Right atrium auricular region (tissue), 2 donors: ENCODE measurements at regions not wholly inside any gene's neighbourhood (a gene's known extent, or its start where the extent isn't known, plus 50 kb on each side); places are given as distances from the start of the nearest gene placed in this dataset.
"Not testable (repeated sequence)": the region's sequence is repeated elsewhere in the genome, so short reads cannot be mapped to it uniquely, and the experiment has no call there.

Experiments used
- DNase-seq: peaks from one replicate; pipeline ENCODE4 v3.0.0-alpha.2; 2019; ENCODE audit warnings: low spot score
- H3K27ac ChIP-seq, 2 donors: fragments of 200-600 bp; sonication (generic); 1 replicate in 1 of 2; 2 replicates in 1 of 2; pipeline ENCODE4 v1.5.1; 2016 to 2019
- H3K27me3 ChIP-seq, 2 donors: fragments of 200-600 bp; sonication (generic); one replicate each; pipeline versions ENCODE4 v1.5.1 to v1.6.0; 2017 to 2019
- H3K36me3 ChIP-seq: fragments of 200-600 bp; sonication (generic); one replicate; pipeline ENCODE4 v1.5.1; 2016
- H3K4me1 ChIP-seq, 2 donors: fragments of 200-600 bp; sonication (generic); one replicate each; pipeline versions ENCODE4 v1.5.1 to v1.6.0; 2017 to 2019
- H3K4me3 ChIP-seq, 2 donors: fragments of 200-600 bp; sonication (generic); 1 replicate in 1 of 2; 2 replicates in 1 of 2; pipeline ENCODE4 v1.5.1; 2017 to 2019; ENCODE audit warnings: mild to moderate bottlenecking in 1 of 2, moderate library complexity in 1 of 2
- H3K9me3 ChIP-seq, 2 donors: fragments of 200-600 bp; sonication (generic); one replicate each; pipeline ENCODE4 v1.5.1; 2019
- TF ChIP-seq, protein P1 (sequence below), 2 donors: fragments of 200-600 bp; sonication (generic); IDR thresholded peaks; one replicate each; pipeline ENCODE4 v1.5.1; 2019; ENCODE audit warnings: antibody characterized with exemption in 2 of 2

- DNase-seq = no peak
These were observed 613.5 kb upstream of the TBX3 start for GRCh38 chr12:115297445-115297844.

DNA sequence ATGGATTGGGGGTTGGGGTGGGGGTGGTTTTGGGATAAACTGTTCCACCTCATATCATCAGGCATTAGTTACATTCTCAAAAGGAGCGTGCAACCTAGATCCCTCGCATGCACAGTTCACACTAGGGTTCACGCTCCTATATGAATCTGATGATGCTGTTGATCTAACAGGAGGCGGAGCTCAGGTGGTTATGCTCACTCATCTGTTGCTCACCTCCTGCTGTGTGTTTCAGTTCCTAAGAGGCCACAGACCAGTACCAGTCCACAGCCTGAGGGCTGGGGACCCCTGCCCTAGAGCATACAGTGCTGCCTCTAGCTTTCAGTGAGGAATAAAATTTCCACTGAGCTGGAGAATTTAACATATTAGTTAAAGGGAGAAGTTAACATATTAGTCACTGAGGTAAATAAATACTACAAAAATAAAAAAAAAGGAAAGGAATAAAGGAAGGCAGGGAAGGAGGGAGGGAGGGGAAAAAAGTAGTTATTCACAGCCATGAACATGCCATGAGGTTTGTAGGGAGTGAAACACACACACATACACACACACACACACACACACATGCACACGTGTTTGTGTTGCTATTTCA is 612.7 kb upstream of the TBX3 start:
- no peak for DNase-seq
- no peaks in the 10 kb centered on the region for H3K4me1 ChIP-seq
- no peak overlapping the region for H3K4me3 ChIP-seq
- H3K9me3 ChIP-seq = no peaks in the 10 kb centered on the region
- H3K36me3 ChIP-seq = no peaks in the 10 kb centered on the region
- TF ChIP-seq, protein P1, sequence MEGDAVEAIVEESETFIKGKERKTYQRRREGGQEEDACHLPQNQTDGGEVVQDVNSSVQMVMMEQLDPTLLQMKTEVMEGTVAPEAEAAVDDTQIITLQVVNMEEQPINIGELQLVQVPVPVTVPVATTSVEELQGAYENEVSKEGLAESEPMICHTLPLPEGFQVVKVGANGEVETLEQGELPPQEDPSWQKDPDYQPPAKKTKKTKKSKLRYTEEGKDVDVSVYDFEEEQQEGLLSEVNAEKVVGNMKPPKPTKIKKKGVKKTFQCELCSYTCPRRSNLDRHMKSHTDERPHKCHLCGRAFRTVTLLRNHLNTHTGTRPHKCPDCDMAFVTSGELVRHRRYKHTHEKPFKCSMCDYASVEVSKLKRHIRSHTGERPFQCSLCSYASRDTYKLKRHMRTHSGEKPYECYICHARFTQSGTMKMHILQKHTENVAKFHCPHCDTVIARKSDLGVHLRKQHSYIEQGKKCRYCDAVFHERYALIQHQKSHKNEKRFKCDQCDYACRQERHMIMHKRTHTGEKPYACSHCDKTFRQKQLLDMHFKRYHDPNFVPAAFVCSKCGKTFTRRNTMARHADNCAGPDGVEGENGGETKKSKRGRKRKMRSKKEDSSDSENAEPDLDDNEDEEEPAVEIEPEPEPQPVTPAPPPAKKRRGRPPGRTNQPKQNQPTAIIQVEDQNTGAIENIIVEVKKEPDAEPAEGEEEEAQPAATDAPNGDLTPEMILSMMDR (IDR thresholded peaks at IDR 0.05) = no peak
- no peak overlapping the region for H3K27ac ChIP-seq
- no peaks in the 10 kb centered on the region for H3K27me3 ChIP-seq

More at GRCh38 chr12:115297445-115297844, 613.5 kb upstream of the TBX3 start:
- TF ChIP-seq, protein P1 (IDR thresholded peaks at IDR 0.05) = no peak
- Histone ChIP-seq H3K4me3 (no peak overlapping the region), H3K36me3 (no peaks in the 10 kb centered on the region), H3K4me1 (no peaks in the 10 kb centered on the region), H3K9me3 (no peaks in the 10 kb centered on the region), H3K27ac (no peak overlapping the region), H3K27me3 (no peaks in the 10 kb centered on the region)

DNA sequence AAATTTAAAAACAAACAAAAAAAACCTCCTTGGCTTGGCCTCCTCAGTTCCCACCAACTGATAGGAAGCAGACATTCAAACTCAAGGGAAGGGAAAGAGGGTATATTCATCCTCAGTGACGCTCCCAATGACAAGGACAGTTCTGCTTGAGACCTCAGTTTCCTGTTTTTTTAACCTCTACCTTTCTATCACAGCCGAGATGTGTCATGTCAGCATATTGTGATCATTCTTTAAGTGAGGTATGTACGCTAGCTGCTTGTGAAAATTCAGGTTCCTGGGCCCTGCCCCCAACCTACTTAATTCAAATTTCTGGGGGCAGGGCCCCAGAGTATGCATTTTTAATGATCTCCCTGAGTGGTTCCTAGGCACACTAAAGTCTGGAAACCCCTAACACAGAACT is 611.9 kb upstream of the TBX3 start:
- Histone ChIP-seq H3K4me3 (no peak overlapping the region), H3K36me3 (no peaks in the 10 kb centered on the region), H3K4me1 (no peaks in the 10 kb centered on the region), H3K27ac (no peak overlapping the region), H3K9me3 (no peaks in the 10 kb centered on the region), H3K27me3 (no peaks in the 10 kb centered on the region)
- TF ChIP-seq, protein P1 (IDR thresholded peaks at IDR 0.05) = no peak
- DNase-seq = no peak

- H3K9me3 ChIP-seq = no peaks in the 10 kb centered on the region
- H3K4me3 ChIP-seq = no peak overlapping the region
- no peaks in the 10 kb centered on the region for H3K36me3 ChIP-seq
- no peaks in the 10 kb centered on the region for H3K27me3 ChIP-seq
- DNase-seq = no peak
- TF ChIP-seq, protein P1 (IDR thresholded peaks at IDR 0.05) = no peak
- no peak overlapping the region for H3K27ac ChIP-seq
- no peaks in the 10 kb centered on the region for H3K4me1 ChIP-seq
These were observed 610.6 kb upstream of the TBX3 start for GRCh38 chr12:115294453-115295133.

DNA sequence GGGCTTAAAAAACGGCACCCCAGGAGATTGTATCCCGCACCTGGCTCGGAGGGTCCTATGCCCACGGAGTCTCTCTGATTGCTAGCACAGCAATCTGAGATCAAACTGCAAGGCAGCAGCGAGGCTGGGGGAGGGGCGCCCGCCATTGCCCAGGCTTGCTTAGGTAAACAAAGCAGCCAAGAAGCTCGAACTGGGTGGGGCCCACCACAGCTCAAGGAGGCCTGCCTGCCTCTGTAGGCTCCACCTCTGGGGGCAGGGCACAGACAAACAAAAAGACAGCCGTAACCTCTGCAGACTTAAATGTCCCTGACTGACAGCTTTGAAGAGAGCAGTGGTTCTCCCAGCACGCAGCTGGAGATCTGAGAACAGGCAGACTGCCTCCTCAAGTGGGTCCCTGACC is 601.5 kb upstream of the TBX3 start:
- H3K4me1 ChIP-seq, H3K36me3 ChIP-seq, DNase-seq, H3K27ac ChIP-seq, H3K27me3 ChIP-seq, H3K9me3 ChIP-seq, H3K4me3 ChIP-seq: not testable (repeated sequence)

- Histone ChIP-seq H3K36me3 (no peaks in the 10 kb centered on the region), H3K27ac (no peak overlapping the region), H3K27me3 (no peaks in the 10 kb centered on the region), H3K4me3 (no peak overlapping the region), H3K9me3 (no peaks in the 10 kb centered on the region), H3K4me1 (no peaks in the 10 kb centered on the region)
- DNase-seq = no peak
- TF ChIP-seq, protein P1 (IDR thresholded peaks at IDR 0.05) = no peak
These were observed 589.5 kb upstream of the TBX3 start for GRCh38 chr12:115273456-115273855.
